ENCODE measurements at regions not wholly inside any gene's neighbourhood (a gene's known extent, or its start where the extent isn't known, plus 50 kb on each side); places are given as distances from the start of the nearest gene placed in this dataset.

DNA sequence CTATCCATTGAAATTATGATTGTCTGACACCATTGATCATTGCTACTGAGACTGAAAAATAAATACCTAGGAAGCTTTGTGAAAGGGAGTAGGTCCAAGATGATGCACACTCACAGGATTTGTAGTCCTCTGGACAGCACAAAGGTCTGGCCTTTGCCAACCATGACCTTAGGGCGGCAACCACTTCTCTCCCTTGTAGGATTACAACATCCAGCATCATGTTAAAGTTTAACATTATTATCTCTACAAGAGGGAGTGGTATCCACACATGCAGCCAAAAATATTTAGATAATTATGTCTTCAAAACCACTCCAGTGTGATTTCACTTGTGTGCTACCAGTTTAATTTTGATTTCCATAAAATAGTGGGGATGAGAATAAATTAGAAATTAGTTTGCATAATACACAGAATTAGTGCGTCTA is 51.1 kb upstream of the NHSL1 start:
- in situ Hi-C loops (cut with MboI; ENCODE audit: low sequenced_read_pairs), result no loop called here

DNA sequence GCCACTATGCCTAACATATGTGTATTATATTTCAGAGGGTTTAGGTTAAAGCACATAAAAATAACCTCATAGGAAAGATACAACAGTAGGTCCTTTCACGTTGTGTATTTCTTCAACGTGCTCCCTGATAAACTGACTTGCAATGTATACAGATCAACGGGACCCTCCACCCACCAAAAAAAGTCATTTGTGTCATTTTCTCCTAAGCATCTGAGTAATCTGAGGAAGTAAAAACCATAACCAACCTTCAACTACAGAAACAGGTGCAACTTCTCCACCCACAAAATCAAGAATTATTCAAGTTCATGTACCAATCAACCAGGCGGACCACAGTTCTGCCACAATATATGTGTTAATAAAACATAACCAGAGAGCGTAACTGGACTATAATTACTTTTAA is 54.9 kb upstream of the NHSL1 start:
- in situ Hi-C loops (cut with MboI; ENCODE audit: low sequenced_read_pairs), result no loop called here

DNA sequence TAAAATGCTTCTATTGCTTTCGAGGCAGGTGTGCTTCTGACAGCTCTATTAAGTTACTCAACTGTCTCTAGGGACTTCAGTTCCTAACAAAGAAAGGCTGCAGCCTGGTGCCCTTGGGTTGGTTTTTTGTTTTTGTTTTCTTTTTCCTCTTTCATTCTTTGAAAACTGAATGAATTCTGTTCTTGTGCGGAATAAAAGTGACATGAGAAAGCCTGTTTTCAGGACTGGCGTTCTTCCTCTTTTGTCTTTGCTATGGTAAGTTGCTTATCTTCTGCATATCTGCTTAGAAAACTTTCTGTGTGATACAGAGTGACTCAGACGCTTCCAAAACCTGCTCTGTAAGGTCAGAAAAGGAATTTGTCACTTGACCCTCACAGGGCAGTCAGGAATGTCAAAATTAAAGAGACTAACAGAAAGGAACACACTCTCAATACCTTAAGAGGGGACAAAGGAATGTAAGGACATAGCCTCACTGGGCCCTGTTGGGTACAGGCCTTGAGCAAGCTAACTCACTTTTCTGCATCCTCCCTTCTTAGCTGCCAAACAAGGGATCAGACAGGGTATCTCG is 56.2 kb upstream of the NHSL1 start:
- in situ Hi-C loops (cut with MboI; ENCODE audit: low sequenced_read_pairs), result no loop called here

DNA sequence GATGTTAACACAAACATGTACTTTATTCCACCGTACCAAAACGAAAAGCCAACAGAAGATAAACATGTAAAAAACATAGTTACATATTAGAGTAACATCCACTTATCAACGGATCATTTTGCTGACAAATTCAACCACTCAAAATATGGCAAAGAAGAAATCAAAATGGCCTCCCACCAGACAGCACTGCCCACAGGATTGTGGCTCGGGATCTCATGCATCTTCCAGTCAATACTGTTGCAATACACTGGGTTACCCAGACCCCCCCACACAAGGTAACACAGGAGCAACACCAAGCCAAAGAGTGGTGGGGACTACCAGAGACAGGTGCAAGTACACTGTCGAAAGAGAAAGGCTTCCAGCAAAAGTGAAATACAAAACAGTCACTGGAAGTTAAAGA is 57.9 kb upstream of the NHSL1 start:
- in situ Hi-C loops (cut with MboI; ENCODE audit: low sequenced_read_pairs), result no loop called here

DNA sequence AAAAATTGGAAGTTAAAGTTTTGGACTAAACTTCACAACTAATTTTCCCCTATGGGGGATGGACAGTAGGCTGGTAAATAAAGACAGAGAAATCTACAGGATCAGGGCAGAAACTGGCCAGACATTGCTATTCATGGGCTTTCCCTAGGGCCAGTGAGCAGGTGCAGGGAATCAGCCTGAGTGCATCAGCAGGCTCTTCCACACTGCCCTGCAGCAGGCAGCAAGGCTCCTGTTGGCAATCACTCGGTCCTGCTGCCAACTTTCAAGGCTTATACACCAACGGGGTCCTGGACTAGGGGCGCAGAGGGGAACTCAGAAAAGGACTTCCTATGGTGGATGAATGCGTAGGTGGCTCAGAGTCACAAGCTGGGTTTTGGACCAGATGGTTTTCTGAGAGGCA is 59.8 kb upstream of the NHSL1 start:
- in situ Hi-C loops (cut with MboI; ENCODE audit: low sequenced_read_pairs), result no loop called here

DNA sequence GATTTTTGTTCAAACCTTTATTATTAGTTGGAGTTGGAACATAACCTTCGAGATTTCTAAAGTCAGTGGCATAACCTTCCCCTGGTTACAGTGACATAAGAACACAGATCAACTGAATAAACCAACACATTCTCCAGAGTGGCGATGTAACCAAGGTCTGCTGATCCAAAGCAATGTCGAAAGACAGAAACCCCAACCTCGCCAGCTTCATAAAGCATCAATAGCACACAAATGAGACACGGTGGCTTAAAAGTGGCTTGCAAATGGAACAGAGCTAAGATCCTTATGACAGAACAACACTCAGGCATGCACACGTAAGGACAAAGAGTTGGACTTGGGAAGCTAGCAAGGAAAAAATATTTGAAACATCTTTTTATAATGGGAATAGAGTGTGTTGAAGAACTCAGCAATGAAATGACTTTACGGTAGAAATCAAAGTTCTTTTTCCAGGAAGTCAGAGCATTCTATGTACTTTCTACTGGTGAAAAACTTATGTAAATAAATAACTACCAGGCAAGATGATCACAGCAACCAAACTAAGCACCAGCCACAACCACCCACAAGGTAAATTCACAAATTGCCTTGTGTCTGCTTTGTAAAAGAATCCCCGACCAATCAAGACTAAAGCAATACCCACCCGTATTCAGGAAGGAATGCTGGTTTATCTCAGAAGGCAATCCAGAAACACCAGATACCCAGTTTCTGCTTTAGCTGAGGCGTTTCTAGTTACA is 61.0 kb upstream of the NHSL1 start:
- in situ Hi-C loops (cut with MboI; ENCODE audit: low sequenced_read_pairs), result no loop called here

DNA sequence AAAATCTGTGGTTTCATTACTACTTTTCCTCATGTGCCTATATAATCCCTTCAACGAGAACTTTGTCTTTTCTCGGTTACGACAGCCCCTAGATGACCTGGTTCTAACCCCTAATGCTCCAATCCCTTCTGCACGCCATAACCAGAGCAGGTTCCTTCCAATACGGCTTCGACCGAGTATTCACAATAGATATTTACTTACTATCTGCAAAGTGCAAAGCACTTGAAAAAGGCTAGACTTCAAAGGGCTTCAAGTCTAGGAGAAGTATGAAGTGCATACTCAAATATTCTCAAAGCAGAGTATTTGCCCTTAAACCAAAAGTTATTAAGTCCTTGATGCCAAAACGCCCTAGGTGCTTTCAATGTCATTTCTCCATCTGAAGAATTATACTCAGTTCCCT is 63.4 kb upstream of the NHSL1 start:
- in situ Hi-C loops (cut with MboI; ENCODE audit: low sequenced_read_pairs), result no loop called here

DNA sequence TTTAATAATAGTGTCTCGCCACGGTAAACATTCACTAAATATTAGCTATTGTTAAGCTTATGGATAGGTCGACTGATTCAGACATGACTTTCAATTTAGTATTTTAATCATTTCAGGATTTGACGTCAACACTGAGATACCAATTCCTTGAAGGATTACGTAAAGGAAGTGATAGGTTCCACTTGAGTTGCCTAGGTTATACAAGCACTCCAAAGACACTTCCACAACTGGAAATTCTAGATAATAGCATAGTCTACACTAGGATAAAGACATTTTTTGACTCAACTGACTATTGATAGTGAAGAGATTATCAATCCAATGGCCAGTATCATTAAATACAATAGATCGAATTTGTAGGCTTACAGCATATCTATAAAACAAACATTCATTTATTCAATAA is 63.9 kb upstream of the NHSL1 start:
- in situ Hi-C loops (cut with MboI; ENCODE audit: low sequenced_read_pairs), result no loop called here

DNA sequence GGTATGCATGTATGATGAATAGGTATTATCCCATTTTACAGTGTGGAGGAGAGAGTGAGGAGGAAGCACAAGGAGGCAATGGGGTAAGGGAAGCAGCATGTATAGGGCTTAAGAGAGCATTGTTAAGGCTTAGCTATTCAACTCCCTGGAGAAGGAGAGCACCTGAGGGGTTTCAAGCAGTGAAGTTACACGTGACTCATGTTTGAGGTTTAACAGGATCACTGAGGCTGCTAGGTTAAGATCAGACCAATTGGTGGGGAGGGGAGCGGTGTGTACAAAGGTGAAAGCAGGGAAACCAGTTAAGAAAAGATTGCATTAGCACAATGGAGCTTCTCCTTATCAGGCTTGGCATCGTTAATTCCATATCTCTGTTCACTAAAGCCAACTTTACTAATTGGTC is 64.4 kb upstream of the NHSL1 start:
- in situ Hi-C loops (cut with MboI; ENCODE audit: low sequenced_read_pairs), result no loop called here

DNA sequence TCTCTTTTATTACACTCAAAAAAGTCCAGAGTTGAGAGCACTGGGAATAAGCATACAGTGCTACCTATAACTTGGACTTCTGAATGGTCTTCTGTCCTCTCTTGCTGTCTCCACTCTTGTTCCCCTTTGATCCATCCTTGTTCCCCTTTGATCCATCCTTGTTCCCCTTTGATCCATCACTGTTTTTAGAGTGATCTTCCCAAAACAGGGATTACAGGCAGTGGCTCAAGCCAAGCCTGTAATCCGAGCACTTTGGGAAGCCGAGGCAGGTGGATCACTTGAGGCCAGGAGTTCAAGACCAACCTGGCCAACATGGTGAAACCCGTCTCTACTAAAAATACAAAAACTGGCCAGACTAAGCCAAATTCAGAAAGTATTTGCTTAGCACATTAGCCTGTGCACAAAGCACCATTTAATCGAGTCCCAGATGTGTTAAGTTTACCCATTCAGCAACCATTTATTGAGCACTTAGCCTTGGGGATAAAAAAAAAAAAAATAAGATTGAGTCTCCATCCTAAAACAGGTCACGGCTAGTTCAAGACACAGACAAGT is 65.0 kb upstream of the NHSL1 start:
- in situ Hi-C loops (cut with MboI; ENCODE audit: low sequenced_read_pairs), result no loop called here

DNA sequence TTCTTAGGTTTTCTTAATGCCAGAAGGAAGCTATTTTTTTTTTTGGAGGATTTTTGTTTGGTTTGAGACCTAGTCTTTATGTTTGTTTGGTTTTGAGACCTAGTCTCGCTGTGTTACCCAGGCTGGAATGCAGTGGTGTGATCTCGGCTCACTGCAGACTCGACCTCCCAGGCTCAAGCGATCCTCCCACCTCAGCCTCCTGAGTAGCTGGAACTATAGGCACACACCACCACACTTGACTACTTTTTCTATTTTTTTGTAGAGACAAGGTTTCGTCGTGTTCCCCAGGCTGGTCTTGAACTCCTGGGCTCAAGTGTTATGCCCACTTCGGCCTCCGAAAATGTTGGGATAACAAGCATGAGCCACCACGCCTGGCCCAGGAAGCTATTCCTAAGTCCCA is 67.8 kb upstream of the NHSL1 start:
- in situ Hi-C loops (cut with MboI; ENCODE audit: low sequenced_read_pairs), result no loop called here

DNA sequence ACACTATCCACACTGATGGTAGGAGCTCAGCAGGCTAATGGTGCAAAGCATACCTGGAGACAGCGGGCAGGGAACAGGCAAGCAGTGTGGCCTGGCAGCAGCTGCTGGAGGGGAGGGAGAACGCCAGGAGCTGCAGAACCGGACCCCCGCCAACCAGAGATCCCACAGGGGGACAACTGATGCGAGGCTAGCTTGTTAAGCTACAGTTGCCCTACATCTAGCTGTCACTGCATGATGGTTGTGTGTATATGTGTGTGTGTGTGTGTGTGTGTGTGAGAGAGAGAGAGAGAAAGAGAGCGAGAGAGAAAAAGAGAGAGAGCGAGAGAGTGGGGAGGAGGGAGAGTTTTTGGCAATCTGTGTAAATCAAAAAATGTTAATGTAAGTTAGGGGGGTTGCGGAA is 69.7 kb upstream of the NHSL1 start:
- in situ Hi-C loops (cut with MboI; ENCODE audit: low sequenced_read_pairs), result no loop called here

DNA sequence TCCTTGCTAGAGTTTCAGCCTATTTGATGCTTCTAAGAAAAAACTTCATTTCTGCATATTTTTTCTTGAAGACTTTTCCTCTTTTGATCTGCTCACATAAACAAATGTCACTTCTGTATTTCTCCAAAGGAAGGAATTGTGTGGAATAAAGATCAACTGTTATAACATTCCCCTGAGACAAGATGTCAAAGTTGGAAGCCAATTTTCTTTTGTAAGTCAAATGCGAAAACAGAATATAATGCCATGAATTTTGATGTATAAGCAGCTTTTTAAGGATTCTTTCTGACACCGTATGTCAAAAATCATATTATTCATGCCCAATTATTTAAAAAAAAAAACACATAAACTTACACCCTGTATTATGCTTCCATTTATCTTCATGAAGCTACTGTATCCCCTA is 70.3 kb upstream of the NHSL1 start:
- in situ Hi-C loops (cut with MboI; ENCODE audit: low sequenced_read_pairs), result no loop called here

DNA sequence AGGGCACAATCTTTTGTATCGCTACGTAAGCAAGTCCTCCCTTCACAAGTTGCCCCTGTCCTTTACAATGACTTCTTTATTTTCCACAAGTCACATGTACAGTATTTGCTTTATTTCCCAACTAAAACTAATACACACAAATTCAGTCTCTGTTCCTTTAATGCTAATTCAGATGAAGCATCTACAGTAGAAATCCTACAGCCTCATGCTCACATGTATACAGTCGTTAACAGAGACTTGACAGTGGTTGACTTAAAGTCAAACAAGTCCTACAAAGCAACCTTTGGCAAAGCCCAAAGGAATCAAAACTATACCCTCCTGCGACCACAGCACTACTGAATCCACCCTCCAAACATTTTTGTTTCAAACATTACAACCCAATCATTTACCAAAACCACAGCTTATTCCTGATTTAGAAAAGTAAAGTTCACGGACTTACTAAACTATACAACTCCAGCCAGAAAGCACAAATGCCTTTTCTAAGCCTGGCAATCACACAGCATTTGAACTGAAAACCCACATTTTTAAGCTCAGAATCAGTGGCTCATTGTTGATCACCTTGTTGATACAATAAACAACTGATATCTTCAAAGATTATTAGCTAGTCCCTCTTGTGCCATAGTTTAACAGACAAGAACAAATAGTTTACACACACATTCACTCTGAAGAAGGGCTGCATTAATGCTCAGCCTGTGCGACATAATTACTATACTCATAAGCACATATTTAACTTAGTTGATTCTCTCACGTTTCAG is 70.9 kb upstream of the NHSL1 start:
- in situ Hi-C loops (cut with MboI; ENCODE audit: low sequenced_read_pairs), result no loop called here

DNA sequence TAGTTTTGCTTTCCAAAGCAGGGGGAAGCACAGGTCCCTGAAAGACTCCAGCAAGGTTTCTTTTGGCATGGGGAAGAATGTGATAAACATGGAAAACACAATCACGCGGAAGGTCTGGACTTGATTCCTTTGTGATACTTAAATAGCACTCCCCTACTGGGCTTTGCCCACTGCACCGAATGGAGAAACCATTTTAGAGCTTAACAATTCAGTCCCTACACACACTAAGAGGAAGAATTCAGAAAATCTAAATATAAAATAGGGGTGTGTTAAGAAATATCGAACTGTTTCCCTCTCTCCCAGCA is 71.4 kb upstream of the NHSL1 start:
- in situ Hi-C loops (cut with MboI; ENCODE audit: low sequenced_read_pairs), result no loop called here

DNA sequence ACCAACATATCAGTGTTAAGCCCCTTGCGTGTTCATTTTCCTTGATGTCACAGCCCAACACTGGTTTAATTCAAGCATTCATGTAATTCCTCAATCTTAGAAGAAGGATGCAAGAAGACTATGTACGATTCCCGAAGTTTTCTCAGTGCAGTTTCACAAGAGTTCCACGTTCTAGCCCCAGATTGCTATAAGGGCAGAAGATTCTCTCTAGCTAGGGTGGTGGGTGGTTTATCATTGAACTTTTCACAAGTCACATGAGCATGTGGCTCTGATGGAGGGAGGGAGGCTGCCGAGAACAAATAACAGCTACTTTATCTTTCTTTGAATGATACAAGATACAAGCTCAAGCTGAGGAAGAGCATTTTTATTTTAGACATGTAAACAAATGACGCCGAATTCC is 71.9 kb upstream of the NHSL1 start:
- in situ Hi-C loops (cut with MboI; ENCODE audit: low sequenced_read_pairs), result no loop called here

DNA sequence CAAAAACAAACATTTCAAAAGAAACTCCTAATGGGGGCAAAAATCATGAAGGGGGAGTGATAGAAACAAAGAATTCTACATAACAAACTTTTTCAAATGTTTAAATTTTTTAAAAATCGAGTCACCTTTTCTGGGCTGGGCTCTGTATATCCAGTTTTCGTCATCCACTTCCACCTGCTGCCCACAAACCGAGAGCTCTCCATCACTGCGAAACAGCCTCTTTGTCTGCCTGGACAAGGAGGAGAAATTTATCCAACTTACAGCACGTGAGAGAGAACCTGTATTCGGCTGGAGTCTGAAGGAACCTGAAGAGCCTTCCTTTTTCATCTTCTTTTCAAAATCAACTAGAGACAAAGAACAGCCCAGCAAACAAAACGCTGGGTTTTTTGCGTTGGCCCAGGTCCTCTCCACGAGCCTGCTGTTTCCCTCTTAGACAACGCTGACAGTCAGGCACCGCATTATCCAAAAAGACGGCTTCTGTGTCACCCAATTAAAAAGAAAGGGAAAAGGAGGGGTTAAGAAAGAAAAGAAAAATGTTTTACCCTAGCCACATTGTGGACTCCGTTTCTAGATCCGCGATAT is 72.4 kb upstream of the NHSL1 start:
- in situ Hi-C loops (cut with MboI; ENCODE audit: low sequenced_read_pairs), result no loop called here

DNA sequence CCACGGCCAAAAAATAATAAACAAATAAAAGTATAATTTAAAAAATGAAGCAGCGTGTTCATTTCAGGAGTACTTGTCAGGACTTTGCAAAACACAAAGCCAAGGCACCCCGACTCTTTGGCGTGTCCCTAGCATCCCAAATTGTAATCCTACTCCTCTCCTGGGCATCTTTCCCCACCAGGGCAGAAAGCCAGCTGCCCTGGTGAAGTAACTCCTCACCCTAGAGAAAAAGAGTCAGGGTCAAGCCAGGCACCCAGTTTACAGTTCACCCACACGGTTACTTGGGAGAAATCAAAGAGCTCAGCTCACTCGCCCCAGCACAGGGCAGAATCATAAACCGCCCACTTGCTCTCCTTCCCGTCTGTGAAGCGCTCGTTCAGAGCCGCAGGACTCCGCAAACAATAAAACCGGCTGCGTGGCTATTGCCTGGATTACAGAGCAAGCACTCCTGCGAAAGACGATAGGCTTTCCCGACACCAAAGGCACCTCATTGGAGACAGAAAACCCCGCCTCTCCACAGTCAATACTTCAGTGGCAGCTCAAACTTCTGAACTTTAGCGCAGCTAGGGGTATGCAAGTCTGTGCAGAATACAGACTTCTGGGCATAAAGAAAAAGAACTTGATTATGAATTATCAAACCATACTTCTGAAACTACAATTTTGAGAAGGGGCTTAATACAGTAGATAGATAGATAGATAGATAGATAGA is 73.0 kb upstream of the NHSL1 start:
- in situ Hi-C loops (cut with MboI; ENCODE audit: low sequenced_read_pairs), result no loop called here

DNA sequence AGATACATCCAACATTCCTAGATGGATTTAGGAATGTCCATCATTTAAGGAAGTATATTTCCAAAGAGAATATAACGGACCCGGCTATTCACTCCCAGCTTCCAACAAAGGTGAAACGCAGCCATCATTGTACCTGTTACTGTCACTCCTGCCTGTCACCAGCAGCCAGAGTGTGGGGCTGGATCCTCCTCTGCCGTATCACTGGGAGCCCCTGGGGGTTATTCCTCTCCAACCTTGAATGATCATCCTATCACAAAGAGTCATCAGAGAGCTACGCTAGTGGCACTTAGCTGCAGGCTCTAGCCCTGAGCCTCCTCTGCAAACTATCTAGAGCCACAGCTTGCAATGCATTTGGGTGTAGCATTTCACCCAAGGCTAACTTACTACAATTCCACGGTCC is 73.6 kb upstream of the NHSL1 start:
- in situ Hi-C loops (cut with MboI; ENCODE audit: low sequenced_read_pairs), result no loop called here

DNA sequence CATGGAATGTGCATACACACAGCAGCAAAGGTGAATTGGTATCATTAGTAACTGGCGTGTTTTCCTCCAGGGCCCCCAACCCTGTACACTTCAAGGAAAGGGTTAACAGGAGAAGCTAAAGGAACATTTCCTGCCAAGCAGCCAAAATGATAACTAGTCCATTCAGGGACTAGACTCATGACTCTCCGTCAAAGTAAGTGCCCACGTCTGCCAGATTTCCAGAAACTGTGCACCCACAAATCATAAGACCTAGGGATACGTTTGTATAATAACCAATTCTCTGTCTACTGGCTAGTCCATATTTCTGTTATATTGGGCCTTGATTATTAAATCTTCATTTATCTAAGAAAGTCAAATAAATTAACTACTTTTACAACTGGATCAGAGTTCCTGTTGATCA is 76.0 kb upstream of the NHSL1 start:
- in situ Hi-C loops (cut with MboI; ENCODE audit: low sequenced_read_pairs), result no loop called here

DNA sequence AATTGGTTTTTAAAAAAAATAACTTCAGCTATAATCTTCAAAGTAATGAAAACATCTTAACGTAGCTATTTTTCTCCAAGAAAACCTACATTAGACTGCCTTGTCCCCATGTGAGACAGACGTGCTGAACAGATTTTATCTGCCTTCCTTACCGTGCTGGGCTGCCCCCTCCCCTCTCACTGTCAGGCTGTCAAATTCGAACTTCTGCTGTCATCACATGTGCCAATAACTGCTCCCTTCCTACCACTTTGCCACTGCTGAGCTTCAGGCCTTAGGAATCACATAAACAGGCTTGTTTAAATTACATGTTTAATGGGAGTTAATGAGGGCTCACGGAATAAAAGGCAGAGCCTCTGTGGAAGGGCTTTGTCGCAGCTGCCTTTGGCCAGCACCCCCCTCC is 77.0 kb upstream of the NHSL1 start:
- in situ Hi-C loops (cut with MboI; ENCODE audit: low sequenced_read_pairs), result no loop called here

Data from HL-60/S4 treated with phorbol 12-myristate 13-acetate at 8.2 ng/mL for 4 days and 3 days (cell line).